GM12878 (cell line): ENCODE measurements at regions not wholly inside any gene's neighbourhood (a gene's known extent, or its start where the extent isn't known, plus 50 kb on each side); places are given as distances from the start of the nearest gene placed in this dataset.

Source experiments
- ATAC-seq: fragments of 200-7000 bp; cut with Tn5 transposase; 3 replicates; pipeline ENCODE4 v1.9.1; 2020; ENCODE audit warnings: mild to moderate bottlenecking, moderate library complexity
- BruUV-seq: library from RNA; stranded (reverse); fragments of 400-500 nt; replicated peaks from 2 replicates; lab custom pipeline; 2021; lab: Mats Ljungman, UMichigan
- CTCF ChIA-PET: fragments of 300-600 bp; sonication (Branson Sonifier 250); formaldehyde crosslinking; extraction: SDS; loops from one replicate; lab custom pipeline; 2021; ENCODE audit warnings: inconsistent platforms; lab: Yijun Ruan, JAX
- POLR2A ChIA-PET: fragments of 350-600 bp; formaldehyde crosslinking; extraction: SDS; loops from one replicate; lab custom pipeline; 2021; ENCODE audit warnings: inconsistent platforms; lab: Charles Lee
- RAD21 ChIA-PET: fragments of 300-600 bp; sonication (Branson Sonifier 250); formaldehyde crosslinking; loops from one replicate; lab custom pipeline; 2023; ENCODE audit warnings: antibody characterized with exemption; ENCODE audit not compliant: unreplicated experiment; lab: Charles Lee
- SMC1A ChIA-PET: fragments of 300-600 bp; sonication (Branson Sonifier 250); formaldehyde crosslinking; loops from one replicate; lab custom pipeline; 2023; ENCODE audit not compliant: unreplicated experiment, uncharacterized antibody; lab: Charles Lee
- DNase-seq: peaks from one replicate; pipeline ENCODE4 v3.0.0-alpha.2; 2011; ENCODE audit warnings: low read depth, low spot score
- FAIRE-seq: peaks from 3 replicates; lab custom pipeline; 2011; peaks lifted over from hg19 to GRCh38; lab: Jason Lieb, UNC
- H2AFZ ChIP-seq: 2 replicates; pipeline ENCODE4 v1.6.0; 2011; ENCODE audit warnings: low read depth, low read length, control low read depth; ENCODE audit not compliant: control insufficient read depth
- H3K27ac ChIP-seq: 2 replicates; pipeline ENCODE4 v1.5.1; 2011; ENCODE audit warnings: control low read depth; ENCODE audit not compliant: control insufficient read depth, insufficient read depth
- H3K27me3 ChIP-seq, 2 experiments: replicated peaks in 1 of 2; 2 replicates each; pipeline versions ENCODE4 v1.6.0 to v1.6.1; 2011; ENCODE audit warnings: low read length in 1 of 2; ENCODE audit not compliant: control insufficient read depth in 2 of 2, insufficient read depth in 2 of 2
- H3K36me3 ChIP-seq, 2 experiments: 2 replicates each; pipeline ENCODE4 v1.5.1; 2011; ENCODE audit warnings: low read length in 1 of 2; ENCODE audit not compliant: control insufficient read depth in 2 of 2, insufficient read depth in 2 of 2
- H3K4me1 ChIP-seq: 2 replicates; pipeline ENCODE4 v1.6.1; 2011; ENCODE audit warnings: mild to moderate bottlenecking, low read length, moderate library complexity, mixed read lengths; ENCODE audit not compliant: control insufficient read depth, insufficient read depth
- H3K4me2 ChIP-seq: 2 replicates; pipeline ENCODE4 v1.6.0; 2011; ENCODE audit warnings: control low read depth; ENCODE audit not compliant: control insufficient read depth, insufficient read depth
- H3K4me3 ChIP-seq: fragments of 200-600 bp; sonication (generic); 2 replicates; pipeline ENCODE4 v1.5.1; 2016
- H3K79me2 ChIP-seq: 2 replicates; pipeline ENCODE4 v1.6.0; 2011; ENCODE audit warnings: low read length; ENCODE audit not compliant: control insufficient read depth, insufficient read depth
- H3K9ac ChIP-seq: 2 replicates; pipeline ENCODE4 v1.8.0; 2011; ENCODE audit warnings: low read length, control low read depth, mixed read lengths; ENCODE audit not compliant: control insufficient read depth, insufficient read depth
- H3K9me3 ChIP-seq: replicated peaks from 3 replicates; pipeline ENCODE4 v1.5.1; 2011; ENCODE audit warnings: mild to moderate bottlenecking, low read length; ENCODE audit not compliant: control insufficient read depth, insufficient read depth
- H4K20me1 ChIP-seq: 2 replicates; pipeline ENCODE4 v1.6.0; 2011; ENCODE audit not compliant: control insufficient read depth, insufficient read depth
- BCL3 ChIP-seq: IDR thresholded peaks from 2 replicates; pipeline ENCODE4 v1.6.1; 2011; ENCODE audit warnings: borderline replicate concordance, low read depth, mild to moderate bottlenecking, moderate library complexity, low read length; ENCODE audit not compliant: insufficient read depth, poor library complexity, severe bottlenecking
- IKZF2 ChIP-seq, 2 experiments: fragments of 450-650 bp; IDR thresholded peaks; 2 replicates each; pipeline ENCODE4 v1.6.1; 2017; ENCODE audit warnings: mild to moderate bottlenecking in 2 of 2, moderate library complexity in 2 of 2
- NR2F1 ChIP-seq: fragments of 450-650 bp; conservative IDR thresholded peaks from 2 replicates; pipeline ENCODE4 v1.6.1; 2017; ENCODE audit warnings: mild to moderate bottlenecking
- SMAD1 ChIP-seq: fragments of 450-650 bp; IDR thresholded peaks from 2 replicates; pipeline ENCODE4 v1.6.1; 2018; ENCODE audit warnings: mild to moderate bottlenecking, low read depth; ENCODE audit not compliant: partially characterized antibody
- SMAD5 ChIP-seq: IDR thresholded peaks from 2 replicates; pipeline ENCODE4 v1.6.1; 2016; ENCODE audit warnings: antibody characterized with exemption, low read depth
- SRF ChIP-seq, 2 experiments: IDR thresholded peaks; 2 replicates each; pipeline ENCODE4 v1.6.1; 2011; ENCODE audit warnings: low read depth in 2 of 2, low read length in 2 of 2, mild to moderate bottlenecking in 1 of 2, moderate library complexity in 1 of 2
- STAT3 ChIP-seq: IDR thresholded peaks from 2 replicates; pipeline ENCODE4 v1.6.1; 2011; ENCODE audit warnings: low read depth, low read length, improper control_type of control experiment
- ZBTB33 ChIP-seq: fragments of 450-650 bp; IDR thresholded peaks from 2 replicates; pipeline ENCODE4 v1.6.1; 2017; ENCODE audit warnings: mild to moderate bottlenecking
- ZNF217 ChIP-seq: fragments of 450-650 bp; IDR thresholded peaks from 2 replicates; pipeline ENCODE4 v1.6.1; 2017; ENCODE audit warnings: antibody characterized with exemption, mild to moderate bottlenecking
- whole genome bisulfite sequencing: methylation state at CpG from one replicate; pipeline ENCODE4 v1.1.6; 2016; ENCODE audit warnings: low lambda C conversion rate; ENCODE audit not compliant: insufficient replicate concordance, insufficient coverage; ENCODE audit errors: missing lambda C conversion rate; 5-methylcytosine and 5-hydroxymethylcytosine counted together
- in situ Hi-C: fragments of 300-500 bp; cut with MboI; formaldehyde crosslinking; loops from 9 replicates; pipeline ENCODE4 v1.14.3; 2018; ENCODE audit warnings: mixed read lengths
- intact Hi-C: fragments of 100-400 bp; cut with micrococcal nuclease; formaldehyde crosslinking; loops from one replicate; pipeline ENCODE4 v1.14.2; 2022; ENCODE audit not compliant: unreplicated experiment
- TF ChIP-seq, protein P1 (sequence below): IDR thresholded peaks from 2 replicates; pipeline ENCODE4 v1.6.1; 2011; ENCODE audit warnings: mild to moderate bottlenecking, low read depth, low read length, moderate library complexity; ENCODE audit not compliant: insufficient replicate concordance
- TF ChIP-seq, protein P2 (sequence below): fragments of 150-350 bp; IDR thresholded peaks from 2 replicates; pipeline ENCODE4 v1.6.1; 2014; ENCODE audit warnings: mild to moderate bottlenecking, low read depth, low read length
- TF ChIP-seq, protein P3 (sequence below): fragments of 450-650 bp; IDR thresholded peaks from 2 replicates; pipeline ENCODE4 v1.6.1; 2017; ENCODE audit warnings: low read depth, mild to moderate bottlenecking, moderate library complexity

GRCh38 chr11:122050021-122050690 lies 65.9 kb downstream of the BLID start (continued):
- TF ChIP-seq, protein P1, sequence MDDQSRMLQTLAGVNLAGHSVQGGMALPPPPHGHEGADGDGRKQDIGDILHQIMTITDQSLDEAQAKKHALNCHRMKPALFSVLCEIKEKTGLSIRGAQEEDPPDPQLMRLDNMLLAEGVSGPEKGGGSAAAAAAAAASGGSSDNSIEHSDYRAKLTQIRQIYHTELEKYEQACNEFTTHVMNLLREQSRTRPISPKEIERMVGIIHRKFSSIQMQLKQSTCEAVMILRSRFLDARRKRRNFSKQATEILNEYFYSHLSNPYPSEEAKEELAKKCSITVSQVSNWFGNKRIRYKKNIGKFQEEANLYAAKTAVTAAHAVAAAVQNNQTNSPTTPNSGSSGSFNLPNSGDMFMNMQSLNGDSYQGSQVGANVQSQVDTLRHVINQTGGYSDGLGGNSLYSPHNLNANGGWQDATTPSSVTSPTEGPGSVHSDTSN: no peak
- no peak for TF ChIP-seq ZBTB33

- in situ Hi-C loops: no loop called here
- FAIRE-seq: no peak
- TF ChIP-seq STAT3: no peak
- no peak for TF ChIP-seq NR2F1
- TF ChIP-seq SRF (IDR thresholded peaks at IDR 0.05; ENCODE audit: low read depth in 2 of 2, low read length in 2 of 2): no peak
- no peak for TF ChIP-seq BCL3
- TF ChIP-seq, protein P2, sequence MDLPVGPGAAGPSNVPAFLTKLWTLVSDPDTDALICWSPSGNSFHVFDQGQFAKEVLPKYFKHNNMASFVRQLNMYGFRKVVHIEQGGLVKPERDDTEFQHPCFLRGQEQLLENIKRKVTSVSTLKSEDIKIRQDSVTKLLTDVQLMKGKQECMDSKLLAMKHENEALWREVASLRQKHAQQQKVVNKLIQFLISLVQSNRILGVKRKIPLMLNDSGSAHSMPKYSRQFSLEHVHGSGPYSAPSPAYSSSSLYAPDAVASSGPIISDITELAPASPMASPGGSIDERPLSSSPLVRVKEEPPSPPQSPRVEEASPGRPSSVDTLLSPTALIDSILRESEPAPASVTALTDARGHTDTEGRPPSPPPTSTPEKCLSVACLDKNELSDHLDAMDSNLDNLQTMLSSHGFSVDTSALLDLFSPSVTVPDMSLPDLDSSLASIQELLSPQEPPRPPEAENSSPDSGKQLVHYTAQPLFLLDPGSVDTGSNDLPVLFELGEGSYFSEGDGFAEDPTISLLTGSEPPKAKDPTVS: no peak
- no peak for TF ChIP-seq IKZF2 (IDR thresholded peaks at IDR 0.05)
- TF ChIP-seq, protein P3, sequence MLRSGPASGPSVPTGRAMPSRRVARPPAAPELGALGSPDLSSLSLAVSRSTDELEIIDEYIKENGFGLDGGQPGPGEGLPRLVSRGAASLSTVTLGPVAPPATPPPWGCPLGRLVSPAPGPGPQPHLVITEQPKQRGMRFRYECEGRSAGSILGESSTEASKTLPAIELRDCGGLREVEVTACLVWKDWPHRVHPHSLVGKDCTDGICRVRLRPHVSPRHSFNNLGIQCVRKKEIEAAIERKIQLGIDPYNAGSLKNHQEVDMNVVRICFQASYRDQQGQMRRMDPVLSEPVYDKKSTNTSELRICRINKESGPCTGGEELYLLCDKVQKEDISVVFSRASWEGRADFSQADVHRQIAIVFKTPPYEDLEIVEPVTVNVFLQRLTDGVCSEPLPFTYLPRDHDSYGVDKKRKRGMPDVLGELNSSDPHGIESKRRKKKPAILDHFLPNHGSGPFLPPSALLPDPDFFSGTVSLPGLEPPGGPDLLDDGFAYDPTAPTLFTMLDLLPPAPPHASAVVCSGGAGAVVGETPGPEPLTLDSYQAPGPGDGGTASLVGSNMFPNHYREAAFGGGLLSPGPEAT: no peak
- TF ChIP-seq SMAD5: no peak
- no peak for TF ChIP-seq ZBTB33
- no peak for TF ChIP-seq ZNF217
- no peak for TF ChIP-seq SMAD1
These were observed 67.6 kb downstream of the BLID start for GRCh38 chr11:122048401-122048800.

More at GRCh38 chr11:122048401-122048800, 67.6 kb downstream of the BLID start:
- no peak overlapping the region for H3K27ac ChIP-seq
- no TSS peak for BruUV-seq
- H3K36me3 ChIP-seq: no peaks in the 10 kb centered on the region
- POLR2A ChIA-PET: no interaction called here
- H4K20me1 ChIP-seq: no peaks in the 10 kb centered on the region
- RAD21 ChIA-PET: no interaction called here
- SMC1A ChIA-PET: no interaction called here
- H3K4me1 ChIP-seq: no peaks in the 10 kb centered on the region
- no peak for DNase-seq
- no peak for ATAC-seq
- H3K9ac ChIP-seq: no peak overlapping the region
- CTCF ChIA-PET: no interaction called here
- intact Hi-C loops: no loop called here
- H2AFZ ChIP-seq: no peak overlapping the region
- H3K4me3 ChIP-seq: no peak overlapping the region
- no peaks in the 10 kb centered on the region for H3K9me3 ChIP-seq
- H3K27me3 ChIP-seq: no peaks in the 10 kb centered on the region
- no peaks in the 10 kb centered on the region for H3K79me2 ChIP-seq
- WGBS: 0% methylated on average over 3 of the region's 3 CpGs
- no peak overlapping the region for H3K4me2 ChIP-seq
